ENCODE measurements at regions not wholly inside any gene's neighbourhood (a gene's known extent, or its start where the extent isn't known, plus 50 kb on each side); places are given as distances from the start of the nearest gene placed in this dataset.

DNA sequence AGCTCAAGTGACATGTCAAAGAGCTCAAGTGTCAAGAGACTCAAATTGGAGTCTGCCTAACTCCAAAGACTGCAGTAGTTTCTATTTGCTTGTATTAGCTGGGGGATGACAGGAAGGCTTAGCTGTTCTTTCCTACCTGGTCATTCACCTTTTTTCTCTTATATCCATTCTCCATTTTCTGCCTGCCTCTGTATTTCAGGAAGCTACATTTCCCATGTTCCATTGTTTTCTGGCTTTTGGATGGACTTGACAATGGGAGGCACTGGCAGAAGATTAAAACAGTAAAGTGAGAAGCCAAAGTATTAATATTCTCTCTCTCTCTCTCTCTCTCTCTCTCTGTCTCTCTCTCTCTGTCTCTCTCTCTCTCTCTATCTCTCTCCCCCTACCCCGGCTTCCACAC is 135.7 kb upstream of the ADAMTS18 start:
- TF ChIP-seq, protein P1, sequence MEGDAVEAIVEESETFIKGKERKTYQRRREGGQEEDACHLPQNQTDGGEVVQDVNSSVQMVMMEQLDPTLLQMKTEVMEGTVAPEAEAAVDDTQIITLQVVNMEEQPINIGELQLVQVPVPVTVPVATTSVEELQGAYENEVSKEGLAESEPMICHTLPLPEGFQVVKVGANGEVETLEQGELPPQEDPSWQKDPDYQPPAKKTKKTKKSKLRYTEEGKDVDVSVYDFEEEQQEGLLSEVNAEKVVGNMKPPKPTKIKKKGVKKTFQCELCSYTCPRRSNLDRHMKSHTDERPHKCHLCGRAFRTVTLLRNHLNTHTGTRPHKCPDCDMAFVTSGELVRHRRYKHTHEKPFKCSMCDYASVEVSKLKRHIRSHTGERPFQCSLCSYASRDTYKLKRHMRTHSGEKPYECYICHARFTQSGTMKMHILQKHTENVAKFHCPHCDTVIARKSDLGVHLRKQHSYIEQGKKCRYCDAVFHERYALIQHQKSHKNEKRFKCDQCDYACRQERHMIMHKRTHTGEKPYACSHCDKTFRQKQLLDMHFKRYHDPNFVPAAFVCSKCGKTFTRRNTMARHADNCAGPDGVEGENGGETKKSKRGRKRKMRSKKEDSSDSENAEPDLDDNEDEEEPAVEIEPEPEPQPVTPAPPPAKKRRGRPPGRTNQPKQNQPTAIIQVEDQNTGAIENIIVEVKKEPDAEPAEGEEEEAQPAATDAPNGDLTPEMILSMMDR (CRISPR knock-in tag; IDR thresholded peaks at IDR 0.05): no peak
- no peak for TF ChIP-seq NFYB (CRISPR knock-in tag; IDR thresholded peaks at IDR 0.05)
- no peak for TF ChIP-seq SIN3A (IDR thresholded peaks at IDR 0.05; ENCODE audit: borderline replicate concordance, low read depth, low read length)
- no peak for TF ChIP-seq EZH2 (conservative IDR thresholded peaks at IDR 0.05; ENCODE audit: low read depth, low read length)
- no peak for TF ChIP-seq GABPB1 (CRISPR knock-in tag; IDR thresholded peaks at IDR 0.05)
- no peak for TF ChIP-seq RFX5 (IDR thresholded peaks at IDR 0.05; ENCODE audit: low read depth, low read length)
- TF ChIP-seq KDM1A (CRISPR knock-in tag; IDR thresholded peaks at IDR 0.05): no peak
- TF ChIP-seq, protein P2, sequence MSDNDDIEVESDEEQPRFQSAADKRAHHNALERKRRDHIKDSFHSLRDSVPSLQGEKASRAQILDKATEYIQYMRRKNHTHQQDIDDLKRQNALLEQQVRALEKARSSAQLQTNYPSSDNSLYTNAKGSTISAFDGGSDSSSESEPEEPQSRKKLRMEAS (IDR thresholded peaks at IDR 0.05): no peak
- TF ChIP-seq ZC3H13 (CRISPR knock-in tag; IDR thresholded peaks at IDR 0.05): no peak

All from HepG2 (cell line).